Adrenal gland (tissue), 5 donors: ENCODE measurements at regions not wholly inside any gene's neighbourhood (a gene's known extent, or its start where the extent isn't known, plus 50 kb on each side); places are given as distances from the start of the nearest gene placed in this dataset.

Experiments
- CTCF ChIP-seq, 6 experiments: fragments of 450-650 bp in 4 of 6; fragments of 200-600 bp in 2 of 6; sonication (generic) in 1 of 6; IDR thresholded peaks; 1 replicate in 5 of 6; 2 replicates in 1 of 6; pipeline versions ENCODE4 v1.5.1 to v1.8.0; 2016 to 2021; ENCODE audit warnings: antibody characterized with exemption in 6 of 6, mild to moderate bottlenecking in 2 of 6, moderate library complexity in 1 of 6
- POLR2A ChIP-seq, 2 donors: fragments of 450-650 bp; IDR thresholded peaks; one replicate each; pipeline ENCODE4 v1.6.1; 2017; ENCODE audit warnings: antibody characterized with exemption in 2 of 2, mild to moderate bottlenecking in 2 of 2, moderate library complexity in 1 of 2
- donor health status: DM: no; HTN: no; CAD: no.

- TF ChIP-seq CTCF (IDR thresholded peaks at IDR 0.05) (no peak), POLR2A (IDR thresholded peaks at IDR 0.05) (no peak)
Observed at GRCh38 chr7:16261100-16261499, 160.2 kb downstream of the CRPPA start.
